CD4-positive, alpha-beta T cell (primary cell): ENCODE measurements at regions not wholly inside any gene's neighbourhood (a gene's known extent, or its start where the extent isn't known, plus 50 kb on each side); places are given as distances from the start of the nearest gene placed in this dataset.

Experiments
- ATAC-seq: fragments of 200-7000 bp; cut with Tn5 transposase; one replicate; pipeline ENCODE4 v1.10.0; 2022; ENCODE audit warnings: mild to moderate bottlenecking; ENCODE audit not compliant: poor library complexity
- CTCF ChIA-PET: fragments of 350-600 bp; sonication (Branson Sonifier 250); formaldehyde crosslinking; loops from one replicate; lab custom pipeline; 2021; ENCODE audit warnings: antibody characterized with exemption, inconsistent platforms; lab: Charles Lee
- POLR2A ChIA-PET: fragments of 350-600 bp; sonication (Branson Sonifier 250); formaldehyde crosslinking; loops from one replicate; lab custom pipeline; 2021; ENCODE audit warnings: antibody characterized with exemption, inconsistent platforms; lab: Charles Lee
- DNase-seq, 14 experiments: peaks; one replicate each; pipeline ENCODE4 v3.0.0-alpha.2; 2013 to 2020; ENCODE audit warnings: mixed read lengths in 2 of 14
- H3K27ac ChIP-seq, 2 donors: one replicate each; pipeline versions ENCODE4 v1.5.1 to v1.7.0; 2013; ENCODE audit warnings: low read length in 2 of 2, low read depth in 1 of 2, mild to moderate bottlenecking in 1 of 2
- H3K27me3 ChIP-seq, 2 experiments: 1 replicate in 1 of 2; 2 replicates in 1 of 2; pipeline versions ENCODE4 v1.6.1 to v1.7.0; 2013; ENCODE audit warnings: low read length in 2 of 2, control low read depth in 1 of 2, mild to moderate bottlenecking in 1 of 2, moderate library complexity in 1 of 2; ENCODE audit not compliant: insufficient read depth in 2 of 2, control insufficient read depth in 1 of 2
- H3K36me3 ChIP-seq: one replicate; pipeline ENCODE4 v1.6.1; 2013; ENCODE audit warnings: low read length, control low read depth; ENCODE audit not compliant: insufficient read depth
- H3K4me1 ChIP-seq: one replicate; pipeline ENCODE4 v1.6.1; 2013; ENCODE audit warnings: low read length, control low read depth; ENCODE audit not compliant: insufficient read depth
- H3K4me3 ChIP-seq: one replicate; pipeline ENCODE4 v1.5.1; 2013; ENCODE audit warnings: mild to moderate bottlenecking, low read length, moderate library complexity
- H3K9me3 ChIP-seq, 2 experiments: 1 replicate in 1 of 2; 2 replicates in 1 of 2; pipeline versions ENCODE4 v1.6.1 to v1.7.0; 2013; ENCODE audit warnings: low read length in 2 of 2, mild to moderate bottlenecking in 2 of 2, control low read depth in 1 of 2, moderate library complexity in 1 of 2; ENCODE audit not compliant: control insufficient read depth in 1 of 2, insufficient read depth in 1 of 2
- H3K27ac Mint-ChIP-seq: one replicate; pipeline ENCODE4 v1.8.0; 2020; ENCODE audit warnings: mixed read lengths
- H3K27me3 Mint-ChIP-seq: one replicate; pipeline ENCODE4 v1.8.0; 2021; ENCODE audit warnings: mixed read lengths
- H3K36me3 Mint-ChIP-seq: one replicate; pipeline ENCODE4 v1.8.0; 2021; ENCODE audit warnings: low read depth, mixed read lengths
- H3K4me1 Mint-ChIP-seq: one replicate; pipeline ENCODE4 v1.8.0; 2021; ENCODE audit warnings: low read depth, mixed read lengths
- H3K4me3 Mint-ChIP-seq: one replicate; pipeline ENCODE4 v1.8.0; 2020; ENCODE audit warnings: mild to moderate bottlenecking, mixed read lengths
- H3K9me3 Mint-ChIP-seq: one replicate; pipeline ENCODE4 v1.8.0; 2020; ENCODE audit warnings: mixed read lengths
- CTCF ChIP-seq: fragments of 200-600 bp; IDR thresholded peaks from one replicate; pipeline ENCODE4 v1.8.0; 2022; ENCODE audit warnings: antibody characterized with exemption, mild to moderate bottlenecking
- intact Hi-C, 2 experiments: fragments of 100-400 bp; cut with DNase I in 1 of 2; cut with micrococcal nuclease in 1 of 2; formaldehyde crosslinking; loops; one replicate each; pipeline versions ENCODE4 v1.15.1 to v1.9.0; 2023 to 2025; cut with DNase I, micrococcal nuclease

- Histone ChIP-seq H3K9me3 (no peaks in the 10 kb centered on the region), H3K4me1 (no peaks in the 10 kb centered on the region), H3K27ac (no peak overlapping the region), H3K36me3 (no peaks in the 10 kb centered on the region), H3K4me3 (no peak overlapping the region), H3K27me3 (no peaks in the 10 kb centered on the region)
- Mint-ChIP-seq H3K36me3 (no peaks in the 10 kb centered on the region), H3K4me3 (no peak overlapping the region), H3K9me3 (no peaks in the 10 kb centered on the region), H3K27ac (no peak overlapping the region), H3K4me1 (no peaks in the 10 kb centered on the region), H3K27me3 (peaks cover 19% of the 10 kb centered on the region)
- TF ChIP-seq CTCF: no peak
- intact Hi-C loops: no loop called here
- ChIA-PET CTCF (no interaction called here), POLR2A (no interaction called here)
- no peak for ATAC-seq
- DNase-seq: no peak
Measured at GRCh38 chr1:115412733-115413132, 74.7 kb upstream of the NGF start.

GRCh38 chr1:115412286-115412685, 74.2 kb upstream of the NGF start:
- POLR2A ChIA-PET: no interaction called here
- intact Hi-C loops: no loop called here
- no peak for TF ChIP-seq CTCF
- Histone ChIP-seq H3K36me3 (no peaks in the 10 kb centered on the region), H3K27ac (no peak overlapping the region), H3K9me3 (no peaks in the 10 kb centered on the region), H3K27me3 (no peaks in the 10 kb centered on the region), H3K4me1 (no peaks in the 10 kb centered on the region), H3K4me3 (no peak overlapping the region)
- CTCF ChIA-PET: no interaction called here
- peaks cover 19% of the 10 kb centered on the region for H3K27me3 Mint-ChIP-seq
- DNase-seq (no peak), ATAC-seq (no peak)
- H3K4me3 Mint-ChIP-seq: no peak overlapping the region
- H3K9me3 Mint-ChIP-seq: no peaks in the 10 kb centered on the region
- H3K36me3 Mint-ChIP-seq: no peaks in the 10 kb centered on the region
- H3K27ac Mint-ChIP-seq: no peak overlapping the region
- no peaks in the 10 kb centered on the region for H3K4me1 Mint-ChIP-seq

GRCh38 chr1:115411371-115412063, 73.5 kb upstream of the NGF start:
- POLR2A ChIA-PET: no interaction called here
- H3K9me3 ChIP-seq: no peaks in the 10 kb centered on the region
- no peaks in the 10 kb centered on the region for H3K4me1 ChIP-seq
- DNase-seq: no peak
- Mint-ChIP-seq H3K36me3 (no peaks in the 10 kb centered on the region), H3K27ac (no peak overlapping the region), H3K27me3 (peaks cover 22% of the 10 kb centered on the region), H3K4me3 (no peak overlapping the region), H3K4me1 (no peaks in the 10 kb centered on the region), H3K9me3 (peaks cover 3% of the 10 kb centered on the region)
- H3K36me3 ChIP-seq: no peaks in the 10 kb centered on the region
- no peaks in the 10 kb centered on the region for H3K27me3 ChIP-seq
- no peak for TF ChIP-seq CTCF
- intact Hi-C loops: no loop called here
- H3K27ac ChIP-seq: no peak overlapping the region
- no peak for ATAC-seq
- CTCF ChIA-PET: no interaction called here
- H3K4me3 ChIP-seq: no peak overlapping the region
